ENCODE measurements at regions not wholly inside any gene's neighbourhood (a gene's known extent, or its start where the extent isn't known, plus 50 kb on each side); places are given as distances from the start of the nearest gene placed in this dataset.
"Not testable (repeated sequence)": the region's sequence is repeated elsewhere in the genome, so short reads cannot be mapped to it uniquely, and the experiment has no call there.

- no peak overlapping the region for H3K4me2 ChIP-seq (replicated peaks; ENCODE audit: extremely low read depth, low read length, poor library complexity, severe bottlenecking)
- H3K36me3 Mint-ChIP-seq, result no peaks in the 10 kb centered on the region
- 65% methylated on average over 2 of the region's 6 CpGs for WGBS (ENCODE audit: insufficient coverage)
- intact Hi-C loops (cut with micrococcal nuclease), result no loop called here
- no peak overlapping the region for H3K9ac ChIP-seq (ENCODE audit: insufficient read depth, low read length, poor library complexity, severe bottlenecking)
- no peak overlapping the region for H2AFZ ChIP-seq (ENCODE audit: insufficient read depth, low read depth, low read length, poor library complexity, severe bottlenecking)
- H3K4me3 Mint-ChIP-seq, result no peak overlapping the region
- no peak for TF ChIP-seq CTCF (IDR thresholded peaks at IDR 0.05)
- no peaks in the 10 kb centered on the region for H4K20me1 ChIP-seq (ENCODE audit: insufficient read depth, low read length)
- H3K4me1 Mint-ChIP-seq, result no peaks in the 10 kb centered on the region
- H3K27ac ChIP-seq (ENCODE audit: low read depth in 1 of 2, low read length in 2 of 2), result no peak overlapping the region
- no peaks in the 10 kb centered on the region for H3K27me3 ChIP-seq (ENCODE audit: control insufficient read depth in 2 of 2, insufficient read depth in 2 of 2, low read length in 2 of 2)
- H3K27me3 Mint-ChIP-seq (ENCODE audit: low read depth in 3 of 3), result no peaks in the 10 kb centered on the region
- H3K4me1 ChIP-seq (ENCODE audit: control insufficient read depth in 1 of 2, insufficient read depth in 2 of 2, low read length in 2 of 2), result no peaks in the 10 kb centered on the region
- H3K36me3 ChIP-seq (replicated peaks in 1 of 2; ENCODE audit: control insufficient read depth in 1 of 2, insufficient read depth in 2 of 2, low read length in 2 of 2), result no peaks in the 10 kb centered on the region
- H3K9me3 Mint-ChIP-seq, result peaks cover 0 to 8% (median 5%) of the 10 kb centered on the region in 7 donors
- H3K4me3 ChIP-seq (replicated peaks in 1 of 3; ENCODE audit: low read depth in 2 of 3, low read length in 3 of 3), result no peak overlapping the region
- H3K27ac Mint-ChIP-seq, result no peak overlapping the region
- H3K79me2 ChIP-seq (ENCODE audit: insufficient read depth, low read length), result no peaks in the 10 kb centered on the region
- no peak for DNase-seq
- H3K9me3 ChIP-seq (replicated peaks in 1 of 2; ENCODE audit: control insufficient read depth in 1 of 2, insufficient read depth in 1 of 2, low read length in 2 of 2), result no peaks in the 10 kb centered on the region
Observed at GRCh38 chr2:212791569-212791968, 253.0 kb upstream of the ERBB4 start.

- H3K27ac Mint-ChIP-seq; H3K27me3 ChIP-seq (ENCODE audit: control insufficient read depth in 2 of 2, insufficient read depth in 2 of 2, low read length in 2 of 2); H4K20me1 ChIP-seq (ENCODE audit: insufficient read depth, low read length); H3K4me3 Mint-ChIP-seq; H3K4me2 ChIP-seq (replicated peaks; ENCODE audit: extremely low read depth, low read length, poor library complexity, severe bottlenecking); intact Hi-C loops (cut with micrococcal nuclease); H3K36me3 ChIP-seq (replicated peaks in 1 of 2; ENCODE audit: control insufficient read depth in 1 of 2, insufficient read depth in 2 of 2, low read length in 2 of 2); H3K4me1 Mint-ChIP-seq; H3K36me3 Mint-ChIP-seq; H3K9ac ChIP-seq (ENCODE audit: insufficient read depth, low read length, poor library complexity, severe bottlenecking); H3K27ac ChIP-seq (ENCODE audit: low read depth in 1 of 2, low read length in 2 of 2); H3K79me2 ChIP-seq (ENCODE audit: insufficient read depth, low read length); H2AFZ ChIP-seq (ENCODE audit: insufficient read depth, low read depth, low read length, poor library complexity, severe bottlenecking); H3K4me1 ChIP-seq (ENCODE audit: control insufficient read depth in 1 of 2, insufficient read depth in 2 of 2, low read length in 2 of 2); DNase-seq; H3K4me3 ChIP-seq (replicated peaks in 1 of 3; ENCODE audit: low read depth in 2 of 3, low read length in 3 of 3); H3K27me3 Mint-ChIP-seq (ENCODE audit: low read depth in 3 of 3): not testable (repeated sequence)
- peaks cover 9 to 32% (median 24%) of the 10 kb centered on the region in 7 donors for H3K9me3 Mint-ChIP-seq
- 100% methylated on average over 1 of the region's 5 CpGs for WGBS (ENCODE audit: insufficient coverage)
- H3K9me3 ChIP-seq (replicated peaks in 1 of 2; ENCODE audit: control insufficient read depth in 1 of 2, insufficient read depth in 1 of 2, low read length in 2 of 2), result peaks cover 6 to 16% of the 10 kb centered on the region in 2 donors
Observed at GRCh38 chr2:212786088-212786487, 247.5 kb upstream of the ERBB4 start.
